Astrocyte (in vitro differentiated cells and primary cell): ENCODE measurements at regions not wholly inside any gene's neighbourhood (a gene's known extent, or its start where the extent isn't known, plus 50 kb on each side); places are given as distances from the start of the nearest gene placed in this dataset.

Experiments used
- EZH2 ChIP-seq: IDR thresholded peaks from 2 replicates; pipeline ENCODE4 v1.6.1; 2012; ENCODE audit warnings: mild to moderate bottlenecking, low read length, inconsistent platforms; ENCODE audit not compliant: insufficient read depth
- TF ChIP-seq, protein P1 (sequence below): IDR thresholded peaks from 2 replicates; pipeline ENCODE4 v1.5.1; 2011; ENCODE audit warnings: low read depth, mild to moderate bottlenecking, inconsistent platforms, low read length, moderate library complexity; ENCODE audit not compliant: insufficient read depth

GRCh38 chr22:48686694-48687302, 1140.9 kb downstream of the BRD1 start:
- TF ChIP-seq, protein P1, sequence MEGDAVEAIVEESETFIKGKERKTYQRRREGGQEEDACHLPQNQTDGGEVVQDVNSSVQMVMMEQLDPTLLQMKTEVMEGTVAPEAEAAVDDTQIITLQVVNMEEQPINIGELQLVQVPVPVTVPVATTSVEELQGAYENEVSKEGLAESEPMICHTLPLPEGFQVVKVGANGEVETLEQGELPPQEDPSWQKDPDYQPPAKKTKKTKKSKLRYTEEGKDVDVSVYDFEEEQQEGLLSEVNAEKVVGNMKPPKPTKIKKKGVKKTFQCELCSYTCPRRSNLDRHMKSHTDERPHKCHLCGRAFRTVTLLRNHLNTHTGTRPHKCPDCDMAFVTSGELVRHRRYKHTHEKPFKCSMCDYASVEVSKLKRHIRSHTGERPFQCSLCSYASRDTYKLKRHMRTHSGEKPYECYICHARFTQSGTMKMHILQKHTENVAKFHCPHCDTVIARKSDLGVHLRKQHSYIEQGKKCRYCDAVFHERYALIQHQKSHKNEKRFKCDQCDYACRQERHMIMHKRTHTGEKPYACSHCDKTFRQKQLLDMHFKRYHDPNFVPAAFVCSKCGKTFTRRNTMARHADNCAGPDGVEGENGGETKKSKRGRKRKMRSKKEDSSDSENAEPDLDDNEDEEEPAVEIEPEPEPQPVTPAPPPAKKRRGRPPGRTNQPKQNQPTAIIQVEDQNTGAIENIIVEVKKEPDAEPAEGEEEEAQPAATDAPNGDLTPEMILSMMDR = no peak
- TF ChIP-seq EZH2 = no peak
